Skin epidermis (tissue), 12 donors: ENCODE measurements at regions not wholly inside any gene's neighbourhood (a gene's known extent, or its start where the extent isn't known, plus 50 kb on each side); places are given as distances from the start of the nearest gene placed in this dataset.

Source experiments
- H3K27ac ChIP-seq, 21 experiments: fragments of 200-600 bp; sonication (generic) in 11 of 21; one replicate each; pipeline ENCODE4 v1.5.0; 2020; ENCODE audit warnings: mild to moderate bottlenecking in 3 of 21, inconsistent platforms in 2 of 21, moderate library complexity in 2 of 21
- H3K4me3 ChIP-seq, 7 experiments: fragments of 200-600 bp; sonication (generic) in 2 of 7; one replicate each; pipeline ENCODE4 v1.5.0; 2020; ENCODE audit warnings: inconsistent platforms in 2 of 7, mild to moderate bottlenecking in 2 of 7, moderate library complexity in 1 of 7

DNA sequence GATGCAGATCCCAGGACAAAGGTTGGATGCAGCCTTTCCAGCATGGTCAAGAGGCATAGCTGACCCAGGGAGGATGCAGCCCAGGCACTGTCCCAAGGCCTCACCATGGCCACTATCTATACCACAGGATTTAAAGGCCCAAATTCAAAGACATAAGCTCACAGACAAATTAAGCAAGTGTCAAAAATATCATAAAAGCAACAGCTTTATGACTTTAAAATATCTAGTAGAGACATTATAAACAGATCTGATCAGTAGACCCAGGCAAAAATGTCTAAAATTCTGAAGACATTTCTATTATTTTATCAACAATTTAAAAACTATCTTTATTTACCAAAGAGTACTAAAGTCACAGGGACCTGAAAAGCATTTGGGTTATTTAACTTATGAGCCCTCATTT is 373.5 kb downstream of the CDC5L start:
- no peak overlapping the region for H3K4me3 ChIP-seq
- no peak overlapping the region for H3K27ac ChIP-seq

DNA sequence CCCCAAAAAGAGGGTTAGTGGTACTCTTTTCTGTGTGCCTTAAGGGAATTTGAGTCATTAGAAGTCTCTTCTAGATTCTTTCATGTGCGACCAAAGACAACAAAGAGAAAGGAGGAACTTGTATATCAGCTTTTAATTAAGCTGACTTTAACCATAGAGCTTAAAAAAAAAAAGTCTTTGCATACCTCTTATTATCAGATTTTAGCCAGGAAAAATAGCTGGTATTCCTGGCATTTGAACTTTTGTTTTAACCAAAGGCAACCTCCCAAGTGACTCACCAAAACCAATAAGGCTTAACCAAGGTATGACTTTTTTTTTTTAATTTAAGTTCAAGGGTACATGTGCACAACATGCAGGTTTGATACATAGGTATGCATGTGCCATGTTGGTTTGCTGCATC is 375.0 kb downstream of the CDC5L start:
- Histone ChIP-seq H3K4me3 (no peak overlapping the region), H3K27ac (no peak overlapping the region)

DNA sequence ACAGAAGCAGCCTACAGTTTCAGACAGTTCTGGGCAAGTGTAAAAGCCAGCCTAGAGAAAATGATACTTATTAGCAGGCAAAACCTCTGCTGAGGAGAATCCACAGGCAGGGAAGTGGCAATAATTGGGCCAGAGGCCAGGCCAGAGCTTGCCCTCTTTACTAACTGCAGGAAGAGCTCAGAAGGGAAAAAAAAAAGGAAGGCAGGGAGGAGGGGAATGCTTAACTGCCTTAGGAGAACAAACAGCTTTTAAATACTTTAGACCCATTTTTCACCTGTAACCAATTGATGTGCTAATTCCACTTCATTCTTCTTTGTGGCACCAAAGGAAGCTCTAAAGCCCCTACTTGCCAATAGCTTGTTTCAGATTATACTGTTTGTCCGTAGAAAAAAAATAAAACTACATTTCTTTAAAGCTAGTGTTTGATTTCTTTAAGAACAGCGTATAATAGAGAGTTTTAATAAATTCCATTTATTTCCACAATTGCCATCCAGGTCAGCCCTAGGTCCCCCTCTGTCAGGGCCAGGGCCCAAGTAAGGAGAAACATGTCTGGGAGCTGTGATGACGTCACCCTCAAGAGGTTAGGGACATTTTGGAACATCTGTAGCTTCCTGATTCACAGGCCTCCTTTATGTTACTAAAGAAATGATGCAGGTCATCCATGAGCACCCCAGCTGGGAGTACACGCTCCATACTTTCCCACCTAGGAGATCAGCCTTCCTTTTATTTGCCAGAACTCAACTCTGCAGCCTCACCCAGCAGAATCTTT is 384.3 kb downstream of the CDC5L start:
- no peak overlapping the region for H3K27ac ChIP-seq
- no peak overlapping the region for H3K4me3 ChIP-seq

DNA sequence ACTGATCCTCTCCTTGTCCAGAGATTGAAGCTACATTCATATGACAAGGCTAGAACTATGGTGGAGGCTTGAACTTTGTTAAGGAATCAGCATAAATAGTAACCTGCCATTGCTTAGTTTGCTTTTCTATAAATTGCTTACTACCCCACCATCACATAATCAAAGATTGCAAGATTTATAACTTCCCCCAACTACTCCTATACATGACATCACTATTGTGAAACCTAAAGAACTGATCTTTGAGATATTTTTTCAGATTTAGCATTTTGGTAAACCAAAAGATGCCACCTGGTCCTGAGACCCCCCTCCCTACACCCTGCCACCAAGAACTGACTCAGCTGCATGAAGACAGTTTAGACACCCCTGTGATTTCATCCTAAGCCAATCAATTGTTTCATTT is 385.3 kb downstream of the CDC5L start:
- Histone ChIP-seq H3K27ac (no peak overlapping the region), H3K4me3 (no peak overlapping the region)

DNA sequence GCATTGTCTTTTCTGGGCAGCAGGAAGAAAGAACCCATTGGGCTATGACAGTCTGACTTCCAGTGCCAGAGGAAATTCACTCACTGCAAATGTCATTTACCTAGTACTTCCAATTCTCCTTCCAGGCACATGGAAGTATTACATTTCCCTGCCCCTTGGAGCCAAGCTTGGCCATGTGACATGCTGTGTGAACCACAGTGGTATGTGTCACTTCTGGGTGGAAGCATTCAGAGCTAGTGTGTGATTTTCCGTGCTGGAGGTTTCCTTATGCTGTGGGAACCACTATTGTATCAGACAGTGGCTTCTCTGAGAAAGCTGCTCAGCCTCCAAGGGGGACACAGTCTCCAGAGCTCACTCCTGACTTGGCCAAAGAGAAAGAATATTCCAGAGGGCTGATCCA is 387.6 kb downstream of the CDC5L start:
- H3K4me3 ChIP-seq = no peak overlapping the region
- H3K27ac ChIP-seq = no peak overlapping the region

DNA sequence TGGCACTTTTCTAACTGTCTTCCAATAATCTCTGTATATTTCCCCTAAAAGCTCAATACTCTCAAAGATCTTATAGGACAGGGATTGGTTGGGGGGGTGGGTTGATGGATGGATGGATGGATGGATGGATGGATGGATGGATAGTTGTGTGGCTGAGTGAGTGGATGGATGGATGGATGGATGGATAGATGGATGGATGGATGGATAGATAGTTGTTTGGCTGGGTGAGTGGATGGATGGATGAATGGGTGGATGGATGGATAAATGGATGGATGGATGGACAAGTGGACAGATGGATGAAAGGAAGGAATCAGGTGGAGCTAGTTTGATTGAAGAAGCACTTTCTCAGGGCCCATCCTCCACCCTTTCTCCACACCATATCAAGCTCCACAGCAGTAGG is 388.8 kb downstream of the CDC5L start:
- no peak overlapping the region for H3K27ac ChIP-seq
- H3K4me3 ChIP-seq = no peak overlapping the region

DNA sequence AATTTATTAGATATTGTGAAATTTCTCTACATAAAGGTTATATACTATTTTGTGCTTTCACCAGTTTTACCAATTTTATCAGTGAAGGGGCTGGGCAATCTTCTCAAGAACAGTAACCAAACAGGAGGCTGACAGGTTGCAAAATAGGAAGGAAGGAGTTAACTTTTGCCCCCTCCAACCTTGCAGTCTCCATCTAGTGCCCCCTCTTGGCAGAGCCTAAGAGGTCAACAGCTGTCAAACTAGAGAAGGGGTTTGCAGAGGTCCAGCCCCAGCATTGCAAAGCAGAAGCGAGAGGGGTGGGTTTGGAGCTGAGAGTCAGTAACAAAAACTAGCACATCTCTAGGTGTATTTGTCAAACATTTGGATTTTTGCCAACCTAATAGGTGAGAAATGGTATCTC is 391.0 kb downstream of the CDC5L start:
- Histone ChIP-seq H3K4me3 (no peak overlapping the region), H3K27ac (no peak overlapping the region)
